ENCODE measurements at regions not wholly inside any gene's neighbourhood (a gene's known extent, or its start where the extent isn't known, plus 50 kb on each side); places are given as distances from the start of the nearest gene placed in this dataset.
"Not testable (repeated sequence)": the region's sequence is repeated elsewhere in the genome, so short reads cannot be mapped to it uniquely, and the experiment has no call there.

GRCh38 chrX:4091046-4091760 is 377.8 kb upstream of the PRKX start:
- H3K4me3 ChIP-seq (ENCODE audit: low read depth in 1 of 2, low read length in 2 of 2), result no peak overlapping the region
- no peaks in the 10 kb centered on the region for H3K27me3 ChIP-seq (ENCODE audit: control insufficient read depth in 1 of 2, insufficient read depth in 2 of 2, low read length in 2 of 2)
- H3K9me3 ChIP-seq (ENCODE audit: low read length), result no peaks in the 10 kb centered on the region
- no peaks in the 10 kb centered on the region for H3K36me3 ChIP-seq (ENCODE audit: insufficient read depth, low read length)
- no peaks in the 10 kb centered on the region for H3K4me1 ChIP-seq (ENCODE audit: insufficient read depth, low read length)
- no peak overlapping the region for H3K9ac ChIP-seq (ENCODE audit: low read length)
- no peak overlapping the region for H3K27ac ChIP-seq (ENCODE audit: low read depth, low read length)

- Histone ChIP-seq H3K27ac (ENCODE audit: low read depth, low read length) (no peak overlapping the region), H3K9me3 (ENCODE audit: low read length) (no peaks in the 10 kb centered on the region), H3K36me3 (ENCODE audit: insufficient read depth, low read length) (no peaks in the 10 kb centered on the region), H3K4me1 (ENCODE audit: insufficient read depth, low read length) (no peaks in the 10 kb centered on the region), H3K27me3 (ENCODE audit: control insufficient read depth in 1 of 2, insufficient read depth in 2 of 2, low read length in 2 of 2) (no peaks in the 10 kb centered on the region), H3K4me3 (ENCODE audit: low read depth in 1 of 2, low read length in 2 of 2) (no peak overlapping the region), H3K9ac (ENCODE audit: low read length) (no peak overlapping the region)
Measured at GRCh38 chrX:4059893-4060292, 346.4 kb upstream of the PRKX start.

- H3K27me3 ChIP-seq (ENCODE audit: control insufficient read depth in 1 of 2, insufficient read depth in 2 of 2, low read length in 2 of 2), result no peaks in the 10 kb centered on the region
- no peak overlapping the region for H3K27ac ChIP-seq (ENCODE audit: low read depth, low read length)
- H3K9ac ChIP-seq (ENCODE audit: low read length), result no peak overlapping the region
- no peaks in the 10 kb centered on the region for H3K4me1 ChIP-seq (ENCODE audit: insufficient read depth, low read length)
- no peak overlapping the region for H3K4me3 ChIP-seq (ENCODE audit: low read depth in 1 of 2, low read length in 2 of 2)
- no peaks in the 10 kb centered on the region for H3K36me3 ChIP-seq (ENCODE audit: insufficient read depth, low read length)
- H3K9me3 ChIP-seq (ENCODE audit: low read length), result no peaks in the 10 kb centered on the region
Measured at GRCh38 chrX:4043951-4044350, 330.5 kb upstream of the PRKX start.

GRCh38 chrX:4035874-4036273 is 322.4 kb upstream of the PRKX start:
- H3K27ac ChIP-seq (ENCODE audit: low read depth, low read length), result no peak overlapping the region
- no peaks in the 10 kb centered on the region for H3K4me1 ChIP-seq (ENCODE audit: insufficient read depth, low read length)
- no peaks in the 10 kb centered on the region for H3K36me3 ChIP-seq (ENCODE audit: insufficient read depth, low read length)
- no peaks in the 10 kb centered on the region for H3K9me3 ChIP-seq (ENCODE audit: low read length)
- no peaks in the 10 kb centered on the region for H3K27me3 ChIP-seq (ENCODE audit: control insufficient read depth in 1 of 2, insufficient read depth in 2 of 2, low read length in 2 of 2)
- no peak overlapping the region for H3K4me3 ChIP-seq (ENCODE audit: low read depth in 1 of 2, low read length in 2 of 2)
- H3K9ac ChIP-seq (ENCODE audit: low read length), result no peak overlapping the region

- no peaks in the 10 kb centered on the region for H3K27me3 ChIP-seq (ENCODE audit: control insufficient read depth in 1 of 2, insufficient read depth in 2 of 2, low read length in 2 of 2)
- H3K9me3 ChIP-seq (ENCODE audit: low read length), result no peaks in the 10 kb centered on the region
- no peak overlapping the region for H3K27ac ChIP-seq (ENCODE audit: low read depth, low read length)
- no peak overlapping the region for H3K9ac ChIP-seq (ENCODE audit: low read length)
- H3K36me3 ChIP-seq (ENCODE audit: insufficient read depth, low read length), result no peaks in the 10 kb centered on the region
- no peaks in the 10 kb centered on the region for H3K4me1 ChIP-seq (ENCODE audit: insufficient read depth, low read length)
- no peak overlapping the region for H3K4me3 ChIP-seq (ENCODE audit: low read depth in 1 of 2, low read length in 2 of 2)
Measured at GRCh38 chrX:4028151-4028550, 314.7 kb upstream of the PRKX start.

- Histone ChIP-seq H3K9ac (ENCODE audit: low read length) (no peak overlapping the region), H3K36me3 (ENCODE audit: insufficient read depth, low read length) (no peaks in the 10 kb centered on the region), H3K27me3 (ENCODE audit: control insufficient read depth in 1 of 2, insufficient read depth in 2 of 2, low read length in 2 of 2) (no peaks in the 10 kb centered on the region), H3K4me1 (ENCODE audit: insufficient read depth, low read length) (no peaks in the 10 kb centered on the region), H3K27ac (ENCODE audit: low read depth, low read length) (no peak overlapping the region), H3K4me3 (ENCODE audit: low read depth in 1 of 2, low read length in 2 of 2) (no peak overlapping the region), H3K9me3 (ENCODE audit: low read length) (no peaks in the 10 kb centered on the region)
Measured at GRCh38 chrX:4005281-4005680, 291.8 kb upstream of the PRKX start.

- Histone ChIP-seq H3K9me3 (ENCODE audit: low read length) (no peaks in the 10 kb centered on the region), H3K36me3 (ENCODE audit: insufficient read depth, low read length) (no peaks in the 10 kb centered on the region), H3K9ac (ENCODE audit: low read length) (no peak overlapping the region), H3K27ac (ENCODE audit: low read depth, low read length) (no peak overlapping the region), H3K27me3 (ENCODE audit: control insufficient read depth in 1 of 2, insufficient read depth in 2 of 2, low read length in 2 of 2) (no peaks in the 10 kb centered on the region), H3K4me3 (ENCODE audit: low read depth in 1 of 2, low read length in 2 of 2) (no peak overlapping the region), H3K4me1 (ENCODE audit: insufficient read depth, low read length) (no peaks in the 10 kb centered on the region)
Measured at GRCh38 chrX:4004822-4005221, 291.4 kb upstream of the PRKX start.

GRCh38 chrX:3994315-3994714 is 280.9 kb upstream of the PRKX start:
- Histone ChIP-seq H3K9me3 (ENCODE audit: low read length) (no peaks in the 10 kb centered on the region), H3K36me3 (ENCODE audit: insufficient read depth, low read length) (no peaks in the 10 kb centered on the region), H3K27me3 (ENCODE audit: control insufficient read depth in 1 of 2, insufficient read depth in 2 of 2, low read length in 2 of 2) (no peaks in the 10 kb centered on the region), H3K4me1 (ENCODE audit: insufficient read depth, low read length) (no peaks in the 10 kb centered on the region), H3K27ac (ENCODE audit: low read depth, low read length) (no peak overlapping the region), H3K9ac (ENCODE audit: low read length) (no peak overlapping the region), H3K4me3 (ENCODE audit: low read depth in 1 of 2, low read length in 2 of 2) (no peak overlapping the region)

- Histone ChIP-seq H3K4me1 (ENCODE audit: insufficient read depth, low read length) (no peaks in the 10 kb centered on the region), H3K36me3 (ENCODE audit: insufficient read depth, low read length) (no peaks in the 10 kb centered on the region), H3K9ac (ENCODE audit: low read length) (no peak overlapping the region), H3K27ac (ENCODE audit: low read depth, low read length) (no peak overlapping the region), H3K9me3 (ENCODE audit: low read length) (no peaks in the 10 kb centered on the region), H3K27me3 (ENCODE audit: control insufficient read depth in 1 of 2, insufficient read depth in 2 of 2, low read length in 2 of 2) (no peaks in the 10 kb centered on the region), H3K4me3 (ENCODE audit: low read depth in 1 of 2, low read length in 2 of 2) (no peak overlapping the region)
Measured at GRCh38 chrX:3990569-3990968, 277.1 kb upstream of the PRKX start.

- H3K27ac ChIP-seq (ENCODE audit: low read depth, low read length); H3K9ac ChIP-seq (ENCODE audit: low read length); H3K4me1 ChIP-seq (ENCODE audit: insufficient read depth, low read length); H3K27me3 ChIP-seq (ENCODE audit: control insufficient read depth in 1 of 2, insufficient read depth in 2 of 2, low read length in 2 of 2); H3K36me3 ChIP-seq (ENCODE audit: insufficient read depth, low read length); H3K9me3 ChIP-seq (ENCODE audit: low read length); H3K4me3 ChIP-seq (ENCODE audit: low read depth in 1 of 2, low read length in 2 of 2): not testable (repeated sequence)
Measured at GRCh38 chrX:3972104-3972858, 258.8 kb upstream of the PRKX start.

- no peak overlapping the region for H3K27ac ChIP-seq (ENCODE audit: low read depth, low read length)
- no peaks in the 10 kb centered on the region for H3K27me3 ChIP-seq (ENCODE audit: control insufficient read depth in 1 of 2, insufficient read depth in 2 of 2, low read length in 2 of 2)
- H3K4me1 ChIP-seq (ENCODE audit: insufficient read depth, low read length), result no peaks in the 10 kb centered on the region
- H3K9ac ChIP-seq (ENCODE audit: low read length), result no peak overlapping the region
- H3K4me3 ChIP-seq (ENCODE audit: low read depth in 1 of 2, low read length in 2 of 2), result no peak overlapping the region
- no peaks in the 10 kb centered on the region for H3K36me3 ChIP-seq (ENCODE audit: insufficient read depth, low read length)
- H3K9me3 ChIP-seq (ENCODE audit: low read length), result no peaks in the 10 kb centered on the region
Measured at GRCh38 chrX:3968749-3969148, 255.3 kb upstream of the PRKX start.

- H3K4me1 ChIP-seq (ENCODE audit: insufficient read depth, low read length), result no peaks in the 10 kb centered on the region
- H3K36me3 ChIP-seq (ENCODE audit: insufficient read depth, low read length), result no peaks in the 10 kb centered on the region
- H3K4me3 ChIP-seq (ENCODE audit: low read depth in 1 of 2, low read length in 2 of 2), result no peak overlapping the region
- no peaks in the 10 kb centered on the region for H3K27me3 ChIP-seq (ENCODE audit: control insufficient read depth in 1 of 2, insufficient read depth in 2 of 2, low read length in 2 of 2)
- H3K27ac ChIP-seq (ENCODE audit: low read depth, low read length), result no peak overlapping the region
- no peak overlapping the region for H3K9ac ChIP-seq (ENCODE audit: low read length)
- no peaks in the 10 kb centered on the region for H3K9me3 ChIP-seq (ENCODE audit: low read length)
Measured at GRCh38 chrX:3963980-3964379, 250.5 kb upstream of the PRKX start.
